Adrenal gland (tissue), 9 donors: ENCODE measurements at regions not wholly inside any gene's neighbourhood (a gene's known extent, or its start where the extent isn't known, plus 50 kb on each side); places are given as distances from the start of the nearest gene placed in this dataset.

ENCODE experiments used
- DNase-seq, 7 donors: peaks; one replicate each; pipeline ENCODE4 v3.0.0-alpha.2; 2019 to 2020
- H3K27ac ChIP-seq, 5 donors: fragments of 200-600 bp; sonication (generic) in 4 of 5; 1 replicate in 3 of 5; 2 replicates in 2 of 5; pipeline versions ENCODE4 v1.5.1 to v1.8.0; 2016 to 2020; ENCODE audit warnings: mild to moderate bottlenecking in 1 of 5
- H3K27me3 ChIP-seq: fragments of 200-600 bp; 2 replicates; pipeline ENCODE4 v1.8.0; 2021
- H3K36me3 ChIP-seq, 2 donors: fragments of 200-600 bp; replicated peaks in 1 of 2; 1 replicate in 1 of 2; 2 replicates in 1 of 2; pipeline versions ENCODE4 v1.5.1 to v1.8.0; 2018 to 2022
- H3K4me1 ChIP-seq, 2 donors: fragments of 200-600 bp; replicated peaks in 1 of 2; 1 replicate in 1 of 2; 2 replicates in 1 of 2; pipeline versions ENCODE4 v1.5.1 to v1.8.0; 2018 to 2021
- H3K4me3 ChIP-seq, 4 donors: fragments of 200-600 bp; sonication (generic) in 3 of 4; one replicate each; pipeline ENCODE4 v1.5.1; 2016 to 2018
- H3K9me3 ChIP-seq, 3 donors: fragments of 200-600 bp; sonication (generic) in 1 of 3; replicated peaks in 1 of 3; 1 replicate in 2 of 3; 2 replicates in 1 of 3; pipeline versions ENCODE4 v1.5.1 to v1.8.0; 2016 to 2021
- CTCF ChIP-seq, 6 experiments: fragments of 450-650 bp in 4 of 6; fragments of 200-600 bp in 2 of 6; sonication (generic) in 1 of 6; IDR thresholded peaks; 1 replicate in 5 of 6; 2 replicates in 1 of 6; pipeline versions ENCODE4 v1.5.1 to v1.8.0; 2016 to 2021; ENCODE audit warnings: antibody characterized with exemption in 6 of 6, mild to moderate bottlenecking in 2 of 6, moderate library complexity in 1 of 6
- POLR2A ChIP-seq, 2 donors: fragments of 450-650 bp; IDR thresholded peaks; one replicate each; pipeline ENCODE4 v1.6.1; 2017; ENCODE audit warnings: antibody characterized with exemption in 2 of 2, mild to moderate bottlenecking in 2 of 2, moderate library complexity in 1 of 2
- WGBS, 4 donors: extraction: QIAGEN DNeasy Blood & Tissue Kit in 2 of 4; methylation state at CpG; one replicate each; pipeline versions ENCODE4 v1.1.5 to v1.1.7; 2013 to 2017; 5-methylcytosine and 5-hydroxymethylcytosine counted together
- intact Hi-C, 2 donors: fragments of 100-400 bp; cut with DNase I; formaldehyde crosslinking; loops; one replicate each; pipeline versions ENCODE4 v1.14.1 to v1.15.0; 2022 to 2023
- donor health status: healthy with polysubstance abuse.
- donor health status: Bipolar disorder and iron deficiency.
- donor health status: DM: yes; HTN: yes; CAD: no.
- donor health status: DM: no; HTN: no; CAD: no.
- donor health status: DM: no; HTN: no; CAD: no.

- Histone ChIP-seq H3K9me3 (peaks cover 0 to 10% (median 0%) of the 10 kb centered on the region in 3 donors), H3K4me3 (no peak overlapping the region), H3K36me3 (no peaks in the 10 kb centered on the region), H3K27ac (no peak overlapping the region), H3K27me3 (no peaks in the 10 kb centered on the region), H3K4me1 (no peaks in the 10 kb centered on the region)
- WGBS, 4 donors: 92 to 94% (median 94%) methylated on average over 24 of the region's 24 CpGs
- no peak for DNase-seq
- TF ChIP-seq CTCF (IDR thresholded peaks at IDR 0.05): no peak
- TF ChIP-seq POLR2A (IDR thresholded peaks at IDR 0.05): no peak
- intact Hi-C loops: no loop called here
Measured at GRCh38 chr3:31452495-31453106, 80.1 kb upstream of the STT3B start.

GRCh38 chr3:31453430-31453829 is 79.3 kb upstream of the STT3B start:
- Histone ChIP-seq H3K4me1 (no peaks in the 10 kb centered on the region), H3K27me3 (no peaks in the 10 kb centered on the region), H3K27ac (no peak overlapping the region), H3K36me3 (no peaks in the 10 kb centered on the region), H3K4me3 (no peak overlapping the region), H3K9me3 (peaks cover 0 to 10% (median 0%) of the 10 kb centered on the region in 3 donors)
- 50 to 93% (median 76%) methylated on average over 2 to 8 of the region's 8 CpGs for WGBS, 4 donors
- no peak for DNase-seq
- TF ChIP-seq CTCF (IDR thresholded peaks at IDR 0.05): no peak
- no peak for TF ChIP-seq POLR2A (IDR thresholded peaks at IDR 0.05)
- intact Hi-C loops: no loop called here

GRCh38 chr3:31455524-31455923 is 77.2 kb upstream of the STT3B start:
- WGBS, 4 donors: 80 to 89% (median 83%) methylated on average over 5 of the region's 5 CpGs
- TF ChIP-seq POLR2A (IDR thresholded peaks at IDR 0.05): no peak
- TF ChIP-seq CTCF (IDR thresholded peaks at IDR 0.05): no peak
- no peaks in the 10 kb centered on the region for H3K9me3 ChIP-seq
- H3K4me1 ChIP-seq: no peaks in the 10 kb centered on the region
- no peak overlapping the region for H3K4me3 ChIP-seq
- no peak for DNase-seq
- H3K27ac ChIP-seq: no peak overlapping the region
- no peaks in the 10 kb centered on the region for H3K36me3 ChIP-seq
- intact Hi-C loops: no loop called here
- no peaks in the 10 kb centered on the region for H3K27me3 ChIP-seq

- 64 to 84% (median 78%) methylated on average over 3 of the region's 3 CpGs for WGBS, 4 donors
- Histone ChIP-seq H3K4me1 (no peaks in the 10 kb centered on the region), H3K9me3 (no peaks in the 10 kb centered on the region), H3K36me3 (no peaks in the 10 kb centered on the region), H3K4me3 (no peak overlapping the region), H3K27me3 (no peaks in the 10 kb centered on the region), H3K27ac (no peak overlapping the region)
- TF ChIP-seq CTCF (IDR thresholded peaks at IDR 0.05) (no peak), POLR2A (IDR thresholded peaks at IDR 0.05) (no peak)
- intact Hi-C loops: no loop called here
- peak in 2 of 7 donors; percentile 14 to 25 for DNase-seq
Measured at GRCh38 chr3:31456373-31456772, 76.4 kb upstream of the STT3B start.
